ENCODE measurements at regions not wholly inside any gene's neighbourhood (a gene's known extent, or its start where the extent isn't known, plus 50 kb on each side); places are given as distances from the start of the nearest gene placed in this dataset.
"Not testable (repeated sequence)": the region's sequence is repeated elsewhere in the genome, so short reads cannot be mapped to it uniquely, and the experiment has no call there.

DNA sequence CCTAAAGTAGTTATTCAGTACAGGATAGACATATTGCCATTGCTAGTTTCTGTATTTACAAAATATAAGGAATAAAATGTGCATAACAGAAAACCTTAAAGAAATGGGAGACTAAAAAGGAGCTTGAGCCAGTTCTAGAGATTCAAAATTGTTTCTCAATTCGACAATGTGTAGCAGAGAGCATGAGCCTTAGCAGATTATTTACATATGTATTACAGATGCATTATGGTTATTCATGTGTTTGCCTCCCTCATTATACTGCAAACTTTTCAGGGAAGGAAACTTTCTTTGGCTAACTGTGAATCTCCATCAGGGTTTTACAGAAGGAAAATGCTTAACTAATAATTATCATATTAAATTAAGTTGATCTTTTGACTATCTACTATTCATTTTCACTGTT, 854.4 kb upstream of the SLC39A10 start:
- DNase-seq (ENCODE audit: low spot score), result no peak

DNA sequence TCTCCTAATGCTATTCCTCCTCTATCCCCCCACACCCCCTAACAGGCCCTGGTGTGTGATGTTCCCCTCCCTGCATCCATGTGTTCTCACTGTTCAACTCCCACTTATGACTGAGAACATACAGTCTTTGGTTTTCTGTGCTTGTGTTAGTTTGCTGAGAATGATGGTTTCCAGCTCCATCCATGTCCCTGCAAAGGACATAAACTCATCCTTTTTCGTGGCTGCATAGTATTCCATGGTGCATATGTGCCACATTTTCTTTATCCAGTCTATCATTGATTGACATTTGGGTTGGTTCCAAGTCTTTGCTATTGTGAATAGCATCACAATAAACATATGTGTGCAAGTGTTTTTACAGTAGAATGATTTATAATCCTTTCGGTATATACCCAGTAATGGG, 870.0 kb upstream of the SLC39A10 start:
- not testable (repeated sequence) for DNase-seq (ENCODE audit: low spot score)

DNA sequence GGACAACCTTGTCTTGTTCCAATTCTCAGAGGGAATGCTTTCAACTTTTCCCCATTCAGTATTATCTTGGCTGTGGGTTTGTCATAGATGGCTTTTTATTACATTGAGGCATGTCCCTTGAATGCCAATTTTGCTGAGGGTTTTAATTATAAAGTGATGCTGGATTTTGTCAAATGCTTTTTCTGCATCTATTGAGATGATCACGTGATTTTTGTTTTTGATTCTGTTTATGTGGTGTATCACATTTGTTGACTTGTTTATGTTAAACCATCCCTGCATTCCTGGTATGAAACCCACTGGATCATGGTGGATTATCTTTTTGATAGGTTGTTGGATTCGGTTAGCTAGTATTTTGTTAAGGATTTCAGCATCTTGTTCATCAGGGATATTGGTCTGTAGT, 885.6 kb upstream of the SLC39A10 start:
- DNase-seq (ENCODE audit: low spot score), result not testable (repeated sequence)

DNA sequence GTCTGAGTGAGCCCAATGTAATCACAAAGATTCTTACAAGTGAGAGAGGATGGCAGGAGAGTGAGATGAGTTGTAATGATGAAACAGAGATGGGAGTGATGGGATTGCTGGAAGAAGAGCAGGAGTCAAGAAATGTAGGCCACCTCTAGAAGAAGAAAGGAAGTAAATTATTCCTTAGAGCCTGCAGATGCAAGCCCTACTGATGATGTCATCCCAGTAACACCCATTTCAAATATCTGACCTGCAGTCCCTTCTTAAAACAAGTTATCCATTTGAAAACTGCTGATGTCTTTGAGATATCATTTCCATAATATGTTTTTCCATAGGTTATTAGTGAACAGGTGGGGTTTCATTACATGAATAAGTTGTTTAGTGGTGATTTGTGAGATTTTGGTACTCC, 888.0 kb upstream of the SLC39A10 start:
- DNase-seq (ENCODE audit: low spot score), result no peak

DNA sequence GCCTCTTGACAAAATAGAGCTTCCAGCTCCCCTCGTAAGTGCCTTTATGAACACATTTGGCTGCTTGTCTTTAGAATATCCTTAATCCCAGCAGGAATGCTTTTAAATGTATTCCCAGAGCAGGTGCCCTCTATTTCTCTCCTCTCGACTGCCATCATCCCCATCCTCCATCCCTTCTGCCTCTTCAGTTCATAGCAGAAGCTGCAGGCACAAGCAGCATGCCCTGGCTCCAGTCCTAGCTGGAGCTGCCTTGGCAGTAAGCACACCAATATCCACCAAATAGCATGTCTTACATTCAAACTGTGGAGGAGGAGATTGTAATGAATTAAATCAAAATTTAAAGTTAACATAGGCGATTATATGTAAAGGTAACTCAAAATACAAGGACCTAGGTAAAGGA, 891.3 kb upstream of the SLC39A10 start:
- peak; percentile 91 for DNase-seq (ENCODE audit: low spot score)

DNA sequence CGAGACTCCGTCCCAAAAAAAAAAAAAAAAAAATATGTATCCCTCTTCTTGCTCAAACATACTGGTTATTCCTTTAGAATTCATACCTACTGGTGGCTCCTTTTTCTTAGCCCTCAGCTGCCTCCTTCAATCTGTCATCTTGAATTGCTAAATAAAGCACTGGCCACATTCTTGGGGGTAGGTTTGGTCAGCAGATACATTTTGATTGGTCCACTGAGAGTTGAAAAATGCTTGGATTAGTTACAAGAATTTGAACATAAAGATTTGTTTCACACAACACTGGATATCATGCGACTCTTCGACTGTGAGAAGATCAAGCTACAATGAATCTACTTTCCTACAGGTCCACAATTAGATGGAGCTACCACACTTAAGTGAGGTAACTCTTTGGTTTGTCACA, 906.1 kb upstream of the SLC39A10 start:
- no peak for DNase-seq (ENCODE audit: low spot score)

DNA sequence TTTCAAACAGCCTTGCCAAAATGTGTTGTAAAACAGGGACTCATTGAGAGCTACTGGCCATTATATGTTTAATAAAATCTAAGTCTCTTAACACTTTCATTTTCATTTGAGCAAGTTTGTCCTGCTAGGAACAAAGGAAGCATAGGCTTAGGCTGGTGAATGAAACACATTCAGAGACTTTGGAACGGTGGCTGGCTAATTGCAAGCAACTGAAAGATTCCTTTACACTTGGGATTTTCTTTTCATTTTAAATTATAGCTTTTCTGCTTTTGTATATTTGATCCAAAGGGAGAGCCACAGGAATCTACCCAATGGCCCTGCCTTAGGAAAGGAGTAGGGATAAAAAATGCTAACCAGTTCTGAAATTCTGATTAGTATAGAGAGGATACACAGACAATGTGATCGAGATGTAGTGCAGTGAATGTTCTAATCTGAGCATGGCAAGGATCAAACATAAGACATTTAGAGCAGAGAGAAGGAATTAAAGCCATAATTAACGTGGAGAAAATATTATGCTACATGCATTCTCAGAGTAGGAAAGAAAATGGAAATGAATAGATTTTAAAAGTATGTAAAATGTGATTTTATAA, 911.4 kb upstream of the SLC39A10 start:
- DNase-seq (ENCODE audit: low spot score), result no peak

DNA sequence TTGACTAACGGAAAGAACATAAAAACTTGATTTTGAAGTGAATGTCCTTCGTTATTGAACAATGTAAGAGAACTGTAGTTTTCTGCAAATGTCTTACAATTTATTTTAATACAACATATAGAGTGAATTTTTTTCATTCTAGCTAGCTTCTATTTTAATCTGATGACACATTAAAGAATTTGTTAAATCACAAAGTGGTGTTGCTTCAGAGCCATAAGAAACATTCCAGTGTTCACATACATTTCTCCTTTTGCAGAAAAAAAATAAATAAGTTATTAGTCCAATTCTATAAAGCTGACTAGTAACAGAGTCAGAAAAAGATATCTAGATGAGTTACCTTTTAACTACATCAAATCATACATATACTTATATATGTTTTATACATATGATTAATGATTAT, 914.3 kb upstream of the SLC39A10 start:
- no peak for DNase-seq (ENCODE audit: low spot score)

DNA sequence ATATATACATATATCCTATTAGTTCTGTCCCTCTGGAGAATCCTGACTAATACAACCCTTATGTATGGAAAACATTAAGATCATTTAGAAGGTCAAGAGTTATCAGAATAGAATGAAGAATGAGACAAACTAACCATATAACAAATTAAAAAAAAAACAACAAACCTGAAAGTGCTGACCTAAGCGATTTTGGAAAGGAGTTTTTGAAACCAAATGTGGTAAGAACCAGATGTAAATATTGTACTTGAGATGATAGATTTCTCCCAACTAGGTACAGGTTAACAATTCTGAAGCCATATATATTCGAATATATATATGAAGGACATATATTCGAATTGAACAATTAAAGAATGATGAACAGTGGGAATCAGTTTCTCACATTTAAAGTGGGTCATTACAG, 917.8 kb upstream of the SLC39A10 start:
- no peak for DNase-seq (ENCODE audit: low spot score)

DNA sequence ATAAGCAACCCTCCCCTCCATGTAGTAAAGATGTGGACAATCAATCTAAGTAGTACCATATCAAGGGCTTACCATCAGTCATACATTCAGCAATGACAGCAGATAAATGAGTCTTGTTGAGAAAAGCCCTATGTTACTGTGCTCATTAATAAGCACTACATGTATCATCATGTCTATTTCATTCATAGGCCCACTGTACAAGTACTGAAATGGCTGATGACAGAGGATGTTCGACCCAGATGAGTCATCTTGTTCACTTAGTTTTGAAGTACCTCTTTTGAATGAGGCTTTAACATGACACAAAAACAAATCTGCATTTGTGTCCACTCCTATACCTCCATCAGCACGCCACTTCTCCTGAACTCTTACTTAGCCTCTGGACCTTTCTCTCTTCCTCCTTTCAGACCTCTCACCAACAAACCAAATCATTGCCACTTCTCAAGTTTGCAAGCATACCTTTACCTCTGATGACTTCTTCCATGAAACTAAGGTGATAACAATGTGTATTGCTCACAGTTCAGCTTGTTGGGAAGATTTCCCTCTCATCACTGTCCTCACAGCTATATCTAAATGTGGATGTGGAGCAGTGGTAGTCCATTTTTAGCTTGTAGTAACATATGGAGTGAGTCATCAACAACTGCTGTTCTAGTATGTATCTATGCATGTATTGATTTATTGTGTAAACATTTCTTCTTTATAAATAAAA, 921.0 kb upstream of the SLC39A10 start:
- DNase-seq (ENCODE audit: low spot score), result no peak

DNA sequence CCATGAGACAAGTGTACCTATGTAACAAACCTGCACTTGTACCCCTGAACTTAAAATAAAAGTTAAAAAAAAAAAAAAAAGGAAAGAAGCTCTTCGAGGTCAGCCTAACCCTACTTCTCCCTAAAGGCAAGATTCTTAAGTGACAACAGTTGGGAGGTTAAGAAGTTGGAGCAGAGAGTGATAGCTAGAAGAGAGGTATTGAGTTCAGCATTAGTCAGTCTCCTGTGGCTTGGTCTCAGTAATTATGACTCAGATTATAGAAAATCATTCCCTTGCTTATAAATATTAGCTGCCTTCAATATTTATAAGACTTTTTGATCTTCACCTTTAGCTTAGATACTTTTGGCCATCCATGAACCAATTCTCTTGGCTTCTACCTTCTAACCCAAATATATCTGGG, 926.8 kb upstream of the SLC39A10 start:
- DNase-seq (ENCODE audit: low spot score), result no peak

DNA sequence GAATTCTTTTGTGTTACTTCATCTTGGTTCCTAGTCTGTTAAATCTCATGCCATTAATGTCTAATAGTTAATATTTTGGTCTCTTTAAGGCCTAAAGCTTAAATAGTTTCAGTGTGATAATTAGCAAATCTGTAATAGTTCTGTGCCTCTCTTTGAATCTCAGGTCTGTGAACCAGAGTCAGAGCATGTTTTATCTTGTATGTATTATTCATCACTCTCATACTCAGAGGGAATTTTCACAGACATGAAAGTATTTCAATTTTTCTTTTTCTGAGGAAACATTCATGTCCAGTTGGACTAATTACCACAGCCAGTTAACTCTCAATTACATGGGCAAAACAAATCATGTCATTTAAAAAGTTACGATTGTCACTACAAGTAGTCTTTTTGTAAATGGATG, 931.9 kb upstream of the SLC39A10 start:
- DNase-seq (ENCODE audit: low spot score), result no peak

DNA sequence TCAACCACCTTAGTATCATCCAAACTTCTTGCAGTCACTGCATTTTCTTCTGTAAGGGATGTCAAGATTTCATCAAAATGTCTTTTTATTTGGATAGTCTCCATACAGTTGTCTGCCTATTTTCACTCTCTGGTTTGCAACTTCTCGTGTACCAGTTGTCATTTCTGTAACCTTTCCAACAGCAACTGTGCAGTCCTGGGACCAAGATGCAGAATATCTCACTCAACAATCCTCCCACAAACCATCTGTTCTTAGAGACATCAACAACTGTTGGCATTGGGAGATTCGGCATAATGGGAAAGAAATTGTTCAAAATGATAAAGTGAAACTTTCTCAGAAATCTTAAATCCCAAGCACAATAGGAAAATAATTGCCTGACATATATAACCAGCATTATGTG, 933.6 kb upstream of the SLC39A10 start:
- DNase-seq (ENCODE audit: low spot score), result no peak

DNA sequence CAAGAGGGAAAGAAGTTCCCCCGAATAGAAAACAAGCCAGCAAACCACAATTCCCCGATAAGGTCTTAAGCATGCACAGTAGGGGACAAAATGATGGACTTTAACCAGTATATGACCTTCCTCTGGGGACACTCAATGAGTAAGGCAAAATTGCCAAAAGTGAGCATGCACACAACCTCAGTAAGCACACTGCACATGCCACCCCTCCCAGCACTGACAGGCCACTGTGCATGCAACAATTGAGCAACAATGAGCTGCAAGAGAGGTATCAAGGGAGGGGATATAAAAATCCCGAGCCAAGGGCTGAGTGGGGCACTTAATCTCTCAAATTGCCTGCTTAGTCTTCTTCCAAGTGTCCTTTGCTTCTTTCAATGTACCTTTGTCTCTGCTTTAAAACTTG, 935.8 kb upstream of the SLC39A10 start:
- no peak for DNase-seq (ENCODE audit: low spot score)

DNA sequence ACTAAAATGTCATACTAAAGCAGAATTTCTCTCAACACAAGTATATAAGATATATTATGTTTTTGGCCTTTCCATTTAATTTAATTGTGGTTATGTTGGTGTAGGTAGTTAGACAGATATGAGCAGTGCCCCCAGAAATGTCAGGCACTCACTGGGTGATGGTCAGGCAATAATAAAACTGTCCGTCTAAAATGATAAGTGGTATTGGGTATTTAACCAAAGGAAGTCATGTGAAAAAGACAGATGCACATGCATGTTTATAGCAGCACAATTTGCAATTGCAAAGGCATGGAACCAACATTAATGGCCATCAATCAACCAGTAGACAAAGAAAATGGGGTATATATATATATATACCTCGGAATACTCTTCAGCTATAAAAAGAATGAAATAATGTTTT, 936.6 kb upstream of the SLC39A10 start:
- no peak for DNase-seq (ENCODE audit: low spot score)

DNA sequence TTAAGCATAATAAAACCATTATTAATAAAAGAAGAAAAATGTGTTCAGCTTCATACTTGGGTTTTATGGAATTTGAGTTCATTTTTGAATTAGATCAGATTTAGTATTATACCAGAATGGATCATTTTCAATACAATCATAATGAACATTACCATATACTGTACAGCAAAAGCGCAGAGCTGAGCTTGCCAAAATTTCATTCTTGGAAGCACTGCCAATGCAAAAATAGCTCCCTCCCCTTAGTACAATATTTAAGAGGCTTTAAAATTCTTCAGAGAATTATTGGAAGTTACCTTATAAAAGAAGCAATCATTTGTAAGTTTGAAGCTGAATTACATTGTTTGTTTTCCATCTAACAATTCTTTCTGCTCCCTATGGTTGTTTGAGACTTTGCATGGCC, 938.1 kb upstream of the SLC39A10 start:
- DNase-seq (ENCODE audit: low spot score), result no peak

DNA sequence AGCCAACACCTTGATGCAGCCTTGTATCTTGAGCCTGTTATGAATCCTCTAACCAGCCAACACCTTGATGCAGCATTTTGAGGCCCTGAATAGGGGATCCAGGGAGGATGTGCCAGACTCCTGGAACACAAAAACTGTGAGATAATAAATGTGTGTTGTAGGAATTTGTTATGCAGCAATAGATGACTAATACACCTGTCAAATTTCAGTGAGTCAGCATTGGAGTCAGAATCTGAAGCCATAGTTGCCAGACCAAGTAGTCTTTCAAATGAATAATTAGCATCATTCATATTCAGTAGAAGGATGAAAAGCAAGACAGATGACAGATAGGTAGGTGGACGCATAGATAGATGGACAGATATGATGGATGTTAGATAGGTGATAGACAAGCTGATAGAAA, 942.5 kb upstream of the SLC39A10 start:
- no peak for DNase-seq (ENCODE audit: low spot score)

DNA sequence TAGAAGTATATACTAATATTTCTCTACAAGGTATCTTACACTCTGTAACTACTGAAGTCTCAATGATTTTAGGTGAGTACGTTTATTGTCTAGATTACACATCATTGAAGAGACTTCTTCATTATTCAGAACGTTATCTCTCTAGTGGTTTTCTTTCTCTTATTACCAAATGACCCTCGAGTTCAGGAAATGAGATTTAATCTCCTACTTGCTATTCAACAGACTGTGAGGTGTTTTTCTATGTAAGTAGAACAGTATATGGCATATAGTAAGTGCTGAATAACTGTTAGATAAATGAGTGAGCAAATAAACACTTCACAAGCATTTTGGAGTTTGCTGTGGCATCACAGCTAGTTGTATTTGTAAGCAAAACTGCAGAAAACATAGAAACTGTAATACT, 947.2 kb upstream of the SLC39A10 start:
- DNase-seq (ENCODE audit: low spot score), result no peak

DNA sequence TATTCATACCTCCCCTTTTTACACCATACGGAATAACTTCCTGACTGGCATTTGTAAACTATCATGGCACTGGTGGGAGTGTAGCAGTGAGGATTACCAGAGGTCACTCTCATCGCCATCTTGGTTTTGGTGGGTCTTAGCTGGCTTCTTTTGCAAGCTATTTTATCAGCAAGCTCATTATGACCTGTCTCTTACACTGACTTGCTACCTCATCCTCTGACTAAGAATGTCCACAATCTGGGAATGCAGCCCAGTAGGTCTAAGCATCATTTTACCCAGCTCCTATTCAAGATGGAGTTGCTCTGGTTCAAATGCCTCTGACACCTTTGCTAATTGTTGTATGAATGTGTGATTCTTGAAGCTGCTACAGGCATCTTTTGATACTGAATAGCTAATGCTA, 950.8 kb upstream of the SLC39A10 start:
- no peak for DNase-seq (ENCODE audit: low spot score)

DNA sequence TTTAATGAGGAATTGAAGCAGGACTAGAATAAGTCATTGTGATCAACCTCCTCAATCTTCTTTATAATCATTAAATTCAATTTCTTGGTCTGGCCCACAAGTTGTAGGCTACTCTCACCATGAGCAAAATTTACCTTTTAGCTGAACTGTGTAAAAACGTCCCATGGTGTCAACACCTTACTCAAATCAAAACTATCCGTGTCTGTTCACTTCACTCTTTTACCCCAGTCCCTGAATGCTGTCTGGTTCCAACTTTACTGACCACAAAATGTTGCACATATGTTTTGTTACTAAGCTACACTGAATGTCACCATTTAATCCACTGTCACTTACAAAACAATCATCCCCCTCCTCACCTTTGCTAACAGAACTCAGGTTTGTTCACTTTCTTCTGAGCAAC, 951.6 kb upstream of the SLC39A10 start:
- no peak for DNase-seq (ENCODE audit: low spot score)

DNA sequence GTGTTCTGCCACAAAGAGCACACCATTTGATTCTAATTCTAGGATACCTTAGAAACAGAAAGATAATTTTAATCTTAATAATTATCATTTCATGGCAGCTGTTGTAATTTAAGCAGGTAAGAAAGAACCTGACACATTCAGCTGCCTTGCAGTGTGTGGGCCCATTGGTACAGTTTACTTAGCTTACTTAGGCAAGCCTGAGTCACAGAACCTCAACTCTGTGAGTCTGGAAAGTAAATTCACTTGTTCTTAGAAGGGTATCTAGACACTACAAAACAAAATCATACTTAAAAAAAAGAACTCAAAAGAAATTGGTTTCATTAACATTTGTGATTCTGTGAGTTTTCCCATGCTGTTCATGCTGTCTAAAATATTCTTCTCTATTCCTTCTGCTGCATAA, 956.3 kb upstream of the SLC39A10 start:
- DNase-seq (ENCODE audit: low spot score), result no peak

DNA sequence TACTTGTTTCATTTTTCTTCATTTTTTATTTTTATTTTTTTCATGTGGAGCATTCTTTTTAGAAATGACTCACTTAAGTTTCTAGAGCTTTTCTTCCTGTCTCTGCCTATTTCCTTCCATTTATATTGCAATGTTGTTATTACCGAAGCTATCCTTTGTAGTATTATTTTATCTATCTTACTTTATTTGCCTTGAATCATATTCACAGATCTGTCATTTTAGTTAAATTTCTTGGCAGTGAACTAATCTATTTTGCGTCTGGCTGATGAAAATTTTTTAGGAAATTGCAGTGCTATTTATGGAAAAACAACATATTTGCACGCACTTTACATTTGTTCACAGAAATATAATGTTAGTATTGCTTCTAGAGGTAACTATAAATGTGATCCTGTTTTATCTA, 956.9 kb upstream of the SLC39A10 start:
- no peak for DNase-seq (ENCODE audit: low spot score)

DNA sequence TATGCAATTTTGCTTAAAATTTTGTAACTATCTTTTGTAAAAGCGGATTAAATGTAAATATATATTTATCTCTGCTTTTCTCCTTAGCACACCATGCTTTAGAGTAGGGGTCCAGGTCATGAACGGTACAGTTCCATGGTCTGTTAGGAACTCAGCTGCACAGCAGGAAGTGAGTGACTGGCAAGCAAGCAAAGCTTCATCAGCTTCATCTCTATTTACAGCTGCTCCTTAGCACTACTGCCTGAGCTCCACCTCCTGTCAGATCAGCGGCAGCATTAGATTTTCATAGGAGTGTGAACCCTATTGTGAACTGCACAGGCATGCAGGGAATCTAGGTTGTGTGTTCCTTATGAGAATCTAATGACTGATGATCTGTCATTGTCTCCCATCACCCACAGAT, 959.0 kb upstream of the SLC39A10 start:
- no peak for DNase-seq (ENCODE audit: low spot score)

DNA sequence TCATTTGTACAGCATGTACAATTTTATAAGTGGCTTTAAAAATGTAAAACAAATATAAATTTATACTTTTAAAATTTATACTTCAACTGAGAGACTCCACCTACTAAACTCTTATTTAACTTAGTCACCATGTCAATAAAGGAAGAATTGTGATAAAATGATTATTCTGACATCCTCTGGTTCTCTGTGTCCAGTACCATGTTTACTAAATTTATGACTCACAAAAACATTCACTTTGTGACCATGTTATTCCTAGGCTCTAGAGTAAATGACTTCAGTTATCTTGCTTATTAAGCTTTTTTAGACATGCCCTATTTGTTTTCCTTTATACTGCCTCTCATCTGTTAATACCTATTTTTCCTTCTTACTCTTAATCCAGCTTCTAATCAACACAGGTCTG, 959.6 kb upstream of the SLC39A10 start:
- no peak for DNase-seq (ENCODE audit: low spot score)
